ENCODE measurements at regions not wholly inside any gene's neighbourhood (a gene's known extent, or its start where the extent isn't known, plus 50 kb on each side); places are given as distances from the start of the nearest gene placed in this dataset.

DNA sequence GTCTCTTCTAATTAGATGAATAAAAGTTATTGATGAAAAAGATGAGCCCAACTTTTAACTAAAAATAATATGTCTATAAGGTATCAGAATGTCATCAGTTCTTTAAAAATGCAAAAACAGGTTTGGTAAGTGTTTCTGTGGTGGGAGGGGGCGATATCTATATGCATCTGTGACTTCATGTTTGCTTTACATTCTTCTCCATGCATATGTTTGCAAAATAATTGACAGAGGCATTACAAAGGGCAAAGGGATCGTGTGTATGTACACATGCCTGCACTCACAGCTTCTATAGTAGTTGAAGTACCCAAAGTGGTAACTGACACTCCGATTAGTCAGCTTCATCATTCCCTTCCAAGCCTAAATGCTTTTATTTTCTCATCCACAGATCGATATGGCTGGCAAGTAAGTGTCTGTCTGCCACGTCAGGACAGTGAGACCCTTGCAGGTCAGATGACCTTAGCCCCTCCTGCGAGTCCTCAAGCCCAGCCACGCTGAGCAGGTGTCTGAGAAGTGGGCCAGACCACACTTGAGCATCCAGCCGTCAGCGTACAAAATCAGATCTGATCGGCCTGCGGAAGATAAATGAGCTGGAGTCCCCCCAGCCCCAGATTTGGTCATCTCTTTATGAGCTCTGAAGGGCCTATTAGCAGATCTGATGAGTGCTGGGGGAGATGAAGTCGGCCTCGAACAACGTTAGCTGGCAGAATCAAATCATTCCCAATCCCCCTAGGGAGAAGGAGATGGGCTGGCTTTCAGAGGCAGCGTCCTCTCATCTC is 369.1 kb downstream of the MAFB start:
- no peak for DNase-seq (ENCODE audit: low spot score)

DNA sequence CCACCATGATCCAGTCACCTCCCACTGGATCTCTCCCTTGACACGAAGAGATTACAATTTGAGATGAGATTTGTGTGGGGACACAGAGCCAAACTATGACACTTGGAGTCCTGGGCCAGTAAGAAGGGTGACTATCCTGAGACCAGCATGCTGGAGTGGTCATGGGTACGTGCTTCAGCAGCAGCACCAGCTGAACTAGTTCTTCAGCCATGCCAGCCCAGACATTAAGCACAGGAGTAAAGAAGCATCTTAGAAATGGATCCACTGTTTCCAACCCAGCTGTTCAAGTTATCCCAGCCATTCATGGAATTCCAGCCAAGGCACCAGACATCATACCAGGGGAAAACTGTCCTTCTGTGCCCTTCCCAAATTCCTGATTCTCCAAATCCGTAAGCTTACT is 370.0 kb downstream of the MAFB start:
- no peak for DNase-seq (ENCODE audit: low spot score)

GRCh38 chr20:40317156-40317790 is 371.8 kb downstream of the MAFB start:
- DNase-seq (ENCODE audit: low spot score), result no peak

DNA sequence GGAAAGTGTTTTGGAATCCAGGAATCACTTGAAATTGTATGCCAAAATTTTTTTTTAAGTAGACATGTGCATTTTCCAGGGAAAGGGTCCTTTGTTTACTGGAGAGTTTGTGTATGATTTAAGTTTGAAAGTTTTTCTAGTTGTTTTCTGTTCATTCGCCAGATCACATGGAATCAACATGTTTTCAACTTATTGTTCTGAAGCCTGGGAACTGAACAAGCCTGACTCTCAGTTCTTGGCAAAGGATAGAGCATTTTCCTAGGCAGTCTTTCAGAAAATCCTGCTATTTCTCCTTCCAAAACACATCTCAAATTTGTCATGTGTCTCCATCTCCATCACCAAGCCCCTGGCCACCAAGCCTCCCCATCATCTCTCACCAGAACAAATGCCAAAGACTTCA is 374.8 kb downstream of the MAFB start:
- no peak for DNase-seq (ENCODE audit: low spot score)

DNA sequence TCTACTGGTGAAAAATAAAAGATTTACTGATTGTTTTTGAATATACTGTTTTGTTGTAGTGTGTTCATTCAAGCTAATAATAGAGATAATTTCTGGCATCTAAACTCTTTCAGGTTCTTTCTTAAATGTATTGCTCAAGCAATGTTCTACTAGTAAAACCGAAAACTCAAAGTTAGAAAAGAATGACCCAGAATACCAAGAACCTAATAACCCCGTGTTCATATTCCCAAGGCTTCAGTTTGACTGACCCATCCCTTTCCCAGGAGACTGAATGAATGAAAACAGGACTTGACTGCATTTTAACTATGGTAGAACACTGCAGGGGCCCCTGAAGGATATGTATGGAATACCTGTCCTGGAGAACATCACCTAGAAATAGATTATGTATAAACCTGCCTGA is 375.3 kb downstream of the MAFB start:
- DNase-seq (ENCODE audit: low spot score), result no peak

DNA sequence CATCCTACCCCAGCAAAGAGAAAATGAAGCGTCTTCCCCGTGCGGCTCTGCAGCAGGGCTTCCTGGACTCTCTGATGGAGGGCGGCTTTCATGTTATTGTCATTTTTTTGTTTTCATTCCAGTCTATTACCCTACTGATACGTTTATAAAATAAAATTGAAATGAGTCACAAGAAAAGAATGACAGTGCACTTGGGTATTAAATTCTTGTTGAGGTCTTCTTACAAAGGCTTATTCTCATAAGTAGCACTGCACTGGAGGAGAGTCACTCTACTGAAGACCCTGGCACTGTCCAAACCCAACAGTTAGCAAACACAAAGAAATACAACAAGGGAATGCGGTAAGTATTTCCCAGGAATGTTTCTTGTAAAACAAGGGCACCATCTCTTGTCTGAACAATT is 379.3 kb downstream of the MAFB start:
- DNase-seq (ENCODE audit: low spot score), result no peak

- no peak for DNase-seq (ENCODE audit: low spot score)
These were observed 381.0 kb downstream of the MAFB start for GRCh38 chr20:40307997-40308396.

GRCh38 chr20:40307268-40307667 is 381.8 kb downstream of the MAFB start:
- no peak for DNase-seq (ENCODE audit: low spot score)

- no peak for DNase-seq (ENCODE audit: low spot score)
These were observed 383.7 kb downstream of the MAFB start for GRCh38 chr20:40305303-40305702.

- no peak for DNase-seq (ENCODE audit: low spot score)
These were observed 384.9 kb downstream of the MAFB start for GRCh38 chr20:40304119-40304613.

- no peak for DNase-seq (ENCODE audit: low spot score)
These were observed 394.3 kb downstream of the MAFB start for GRCh38 chr20:40294747-40295146.

- no peak for DNase-seq (ENCODE audit: low spot score)
These were observed 394.9 kb downstream of the MAFB start for GRCh38 chr20:40294175-40294574.

GRCh38 chr20:40293740-40294139 is 395.3 kb downstream of the MAFB start:
- DNase-seq (ENCODE audit: low spot score), result no peak

DNA sequence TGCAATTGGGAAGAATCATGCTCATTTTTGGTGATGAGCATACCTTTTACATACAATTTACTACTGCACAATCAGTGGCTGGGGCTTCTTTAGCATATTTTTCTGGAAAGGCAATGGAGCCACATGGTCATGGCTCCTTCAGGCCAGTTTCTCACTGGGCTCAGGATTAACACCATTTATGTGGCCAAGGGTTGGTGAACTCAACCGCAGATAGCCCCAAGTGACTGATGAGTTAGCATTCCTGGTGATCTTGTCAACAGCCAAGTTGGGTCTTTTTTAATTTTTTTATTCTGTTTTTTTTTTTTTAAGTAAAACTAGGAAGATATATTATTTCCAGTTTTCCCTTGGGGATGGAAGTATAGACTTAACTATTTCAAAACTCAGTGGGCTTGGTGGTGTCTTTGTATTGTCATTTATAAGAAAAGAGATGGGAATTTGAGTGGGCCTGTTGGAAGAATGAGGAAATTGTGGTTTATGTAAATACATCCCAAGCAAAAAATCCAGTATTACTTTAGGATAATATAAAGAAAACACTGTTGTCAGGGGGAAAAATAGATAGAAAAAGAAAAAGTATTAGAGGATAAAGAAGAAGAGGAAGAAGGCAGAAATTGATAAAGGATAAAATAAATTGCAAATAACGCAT is 397.4 kb downstream of the MAFB start:
- no peak for DNase-seq (ENCODE audit: low spot score)

GRCh38 chr20:40287683-40288082 is 401.4 kb downstream of the MAFB start:
- no peak for DNase-seq (ENCODE audit: low spot score)

GRCh38 chr20:40286975-40287531 is 402.0 kb downstream of the MAFB start:
- no peak for DNase-seq (ENCODE audit: low spot score)

DNA sequence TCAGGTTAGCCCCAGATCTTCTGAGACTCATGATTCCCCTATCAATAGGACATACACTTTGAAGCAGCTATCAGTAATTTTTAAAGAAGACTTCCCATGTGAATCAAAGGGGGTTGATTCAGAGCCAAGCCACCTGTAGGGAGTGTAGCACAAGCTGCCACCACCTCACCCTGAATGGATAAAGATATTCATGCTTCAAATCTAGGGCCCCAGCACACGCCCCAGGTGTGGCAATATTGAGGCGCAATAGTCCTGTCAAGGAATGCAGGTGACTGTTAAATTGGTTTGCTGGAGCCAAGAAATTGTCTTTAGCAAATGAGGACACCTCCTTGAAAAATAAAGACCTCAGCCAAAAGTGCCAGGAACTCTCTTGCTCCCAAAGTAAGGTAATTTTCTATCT is 404.4 kb downstream of the MAFB start:
- no peak for DNase-seq (ENCODE audit: low spot score)

DNA sequence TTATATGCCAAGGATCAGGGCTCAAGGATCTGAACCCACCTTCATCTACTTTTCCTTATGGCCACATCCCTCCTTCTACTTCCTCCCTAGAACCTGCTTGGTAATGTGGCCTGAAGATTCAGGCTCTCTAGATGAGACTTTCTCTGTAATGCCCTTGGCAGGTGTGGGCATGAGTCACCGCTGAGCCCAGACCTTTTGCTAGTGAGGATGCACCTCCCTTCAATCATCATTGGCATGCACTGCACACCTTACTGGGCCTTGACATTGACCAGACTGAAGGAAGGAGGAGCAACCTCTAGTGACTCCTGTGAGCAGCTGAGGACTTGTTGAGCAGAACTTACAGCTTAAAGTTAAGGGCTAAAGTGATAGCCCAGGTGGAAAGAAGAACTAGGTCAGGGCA is 405.3 kb downstream of the MAFB start:
- no peak for DNase-seq (ENCODE audit: low spot score)

DNA sequence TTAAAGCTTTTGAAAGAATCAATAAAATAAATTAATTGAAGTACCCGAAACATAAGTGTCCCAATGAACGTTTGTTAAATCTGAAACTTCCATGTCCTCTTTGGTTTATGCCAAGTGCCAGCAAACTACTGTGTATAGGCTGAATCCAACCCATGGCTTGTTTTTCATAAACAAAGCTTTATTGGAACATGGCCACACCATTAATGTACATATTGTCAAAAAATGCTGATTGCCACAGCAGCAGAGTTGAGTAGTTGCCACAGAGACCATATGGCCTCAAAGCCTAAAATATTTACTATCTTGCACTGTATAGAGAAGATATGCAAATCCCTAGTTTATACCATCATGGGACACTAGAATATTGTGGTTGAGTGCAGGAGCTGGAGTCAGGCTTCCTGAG is 406.1 kb downstream of the MAFB start:
- no peak for DNase-seq (ENCODE audit: low spot score)

GRCh38 chr20:40282541-40282940 is 406.5 kb downstream of the MAFB start:
- no peak for DNase-seq (ENCODE audit: low spot score)

DNA sequence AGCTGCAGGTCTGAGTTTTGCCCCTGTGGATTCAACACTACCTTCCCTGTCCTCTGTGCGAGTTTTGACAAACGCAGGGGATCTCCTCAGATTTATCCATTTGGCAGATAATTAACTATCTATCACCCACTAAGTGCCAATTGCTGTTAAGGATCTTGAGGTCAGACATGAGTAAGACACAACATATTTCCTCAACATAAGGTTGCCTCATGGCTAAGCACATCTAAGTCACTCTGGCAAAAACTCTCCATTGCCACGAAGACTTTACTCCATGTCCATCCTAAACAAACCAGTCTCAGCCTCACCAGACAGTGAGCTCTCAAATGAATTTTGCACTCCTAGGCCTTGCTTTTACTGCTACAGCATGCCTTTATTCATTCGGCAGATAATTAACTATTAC is 408.4 kb downstream of the MAFB start:
- DNase-seq (ENCODE audit: low spot score), result no peak

DNA sequence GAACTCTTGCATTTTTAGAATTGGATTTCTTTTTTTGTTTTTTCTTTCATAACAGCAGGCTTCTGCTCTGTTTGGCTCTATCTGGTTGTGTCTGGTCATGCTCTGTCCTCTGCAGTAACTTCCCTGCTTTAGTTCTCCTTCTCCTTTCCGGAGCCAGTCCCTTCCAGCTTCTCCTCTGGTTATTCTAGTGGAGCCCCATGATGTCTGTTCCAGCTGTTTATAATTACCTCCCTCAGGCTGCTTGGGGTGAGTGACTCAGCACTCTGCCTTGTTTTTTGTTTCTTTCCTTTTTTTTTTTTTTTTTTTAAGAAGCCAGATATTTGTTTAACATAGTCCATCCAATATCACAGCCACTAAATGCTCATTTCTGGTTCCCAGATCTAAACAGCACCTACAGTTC is 409.6 kb downstream of the MAFB start:
- no peak for DNase-seq (ENCODE audit: low spot score)

DNA sequence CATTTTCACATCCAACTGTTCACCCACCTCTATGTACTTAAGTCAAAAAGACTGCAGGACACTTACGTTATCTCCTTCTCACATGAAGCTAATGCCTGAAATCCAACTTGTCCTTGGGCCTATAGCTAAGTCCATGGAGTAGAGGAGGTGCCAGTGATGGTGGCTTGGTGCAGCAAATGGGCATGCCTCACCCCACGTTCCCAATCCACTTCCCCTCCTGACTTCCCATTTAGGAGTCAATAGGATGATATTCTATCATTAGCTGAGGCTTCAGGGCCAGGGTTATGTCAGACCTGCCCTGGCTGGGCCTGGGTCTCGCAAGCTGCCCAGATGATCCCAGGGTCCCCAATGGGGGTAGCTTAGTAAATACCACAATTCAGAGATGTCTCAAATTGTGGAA is 410.4 kb downstream of the MAFB start:
- DNase-seq (ENCODE audit: low spot score), result no peak

Measured in HuH-7 (cell line).